NCI-H146 (cell line): ENCODE measurements at regions not wholly inside any gene's neighbourhood (a gene's known extent, or its start where the extent isn't known, plus 50 kb on each side); places are given as distances from the start of the nearest gene placed in this dataset.

Experiments used
- DNase-seq: peaks from one replicate; lab custom pipeline; 2025; lab: John Stamatoyannopoulos, UW

- no peak for DNase-seq
Measured at GRCh38 chr13:44181931-44182330, 191.7 kb upstream of the SERP2 start.

GRCh38 chr13:44184740-44185139 is 188.9 kb upstream of the SERP2 start:
- no peak for DNase-seq

GRCh38 chr13:44188257-44188656 is 185.4 kb upstream of the SERP2 start:
- DNase-seq: no peak

- no peak for DNase-seq
Measured at GRCh38 chr13:44189085-44189484, 184.5 kb upstream of the SERP2 start.

GRCh38 chr13:44191103-44191502 is 182.5 kb upstream of the SERP2 start:
- DNase-seq: no peak

- DNase-seq: peak; percentile 93
Measured at GRCh38 chr13:44191504-44192171, 182.0 kb upstream of the SERP2 start.

- DNase-seq: no peak
Measured at GRCh38 chr13:44193731-44194130, 179.9 kb upstream of the SERP2 start.

GRCh38 chr13:44195245-44195644 is 178.4 kb upstream of the SERP2 start:
- DNase-seq: no peak

GRCh38 chr13:44196196-44196751 is 177.3 kb upstream of the SERP2 start:
- no peak for DNase-seq

- peak; percentile 43 for DNase-seq
Measured at GRCh38 chr13:44197791-44198770, 175.5 kb upstream of the SERP2 start.

- peak; percentile 54 for DNase-seq
Measured at GRCh38 chr13:44198826-44199225, 174.8 kb upstream of the SERP2 start.

GRCh38 chr13:44199627-44200207 is 173.9 kb upstream of the SERP2 start:
- no peak for DNase-seq

GRCh38 chr13:44206434-44206833 is 167.2 kb upstream of the SERP2 start:
- no peak for DNase-seq

- DNase-seq: no peak
Measured at GRCh38 chr13:44207476-44207875, 166.1 kb upstream of the SERP2 start.

- DNase-seq: no peak
Measured at GRCh38 chr13:44210525-44210924, 163.1 kb upstream of the SERP2 start.

- no peak for DNase-seq
Measured at GRCh38 chr13:44211286-44211685, 162.3 kb upstream of the SERP2 start.

- peak; percentile 66 for DNase-seq
Measured at GRCh38 chr13:44211704-44212346, 161.8 kb upstream of the SERP2 start.

GRCh38 chr13:44212633-44213396 is 160.8 kb upstream of the SERP2 start:
- DNase-seq: no peak

GRCh38 chr13:44218501-44219240 is 155.0 kb upstream of the SERP2 start:
- DNase-seq: peak; percentile 51
